ENCODE measurements at regions not wholly inside any gene's neighbourhood (a gene's known extent, or its start where the extent isn't known, plus 50 kb on each side); places are given as distances from the start of the nearest gene placed in this dataset.

DNA sequence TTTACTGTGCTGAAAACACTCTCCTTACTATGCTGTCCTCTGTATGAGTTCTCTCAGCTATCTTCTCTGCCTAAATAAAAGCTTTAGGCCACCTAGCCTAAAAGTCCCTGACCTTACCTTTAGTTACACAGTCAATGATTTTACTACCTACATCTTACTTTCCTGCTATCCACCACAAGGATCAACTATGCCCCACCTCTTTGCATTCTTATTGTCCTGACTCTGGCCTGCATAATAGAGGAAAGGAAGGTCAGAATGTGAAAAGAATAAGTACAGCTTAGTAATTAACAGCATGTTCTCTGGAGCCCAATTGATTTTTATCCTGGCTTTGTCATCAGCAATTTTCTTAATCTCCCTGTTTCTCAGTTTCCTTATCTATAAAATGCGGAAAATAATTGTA is 1257.8 kb downstream of the RPA4 start:
- TF ChIP-seq, protein P1, sequence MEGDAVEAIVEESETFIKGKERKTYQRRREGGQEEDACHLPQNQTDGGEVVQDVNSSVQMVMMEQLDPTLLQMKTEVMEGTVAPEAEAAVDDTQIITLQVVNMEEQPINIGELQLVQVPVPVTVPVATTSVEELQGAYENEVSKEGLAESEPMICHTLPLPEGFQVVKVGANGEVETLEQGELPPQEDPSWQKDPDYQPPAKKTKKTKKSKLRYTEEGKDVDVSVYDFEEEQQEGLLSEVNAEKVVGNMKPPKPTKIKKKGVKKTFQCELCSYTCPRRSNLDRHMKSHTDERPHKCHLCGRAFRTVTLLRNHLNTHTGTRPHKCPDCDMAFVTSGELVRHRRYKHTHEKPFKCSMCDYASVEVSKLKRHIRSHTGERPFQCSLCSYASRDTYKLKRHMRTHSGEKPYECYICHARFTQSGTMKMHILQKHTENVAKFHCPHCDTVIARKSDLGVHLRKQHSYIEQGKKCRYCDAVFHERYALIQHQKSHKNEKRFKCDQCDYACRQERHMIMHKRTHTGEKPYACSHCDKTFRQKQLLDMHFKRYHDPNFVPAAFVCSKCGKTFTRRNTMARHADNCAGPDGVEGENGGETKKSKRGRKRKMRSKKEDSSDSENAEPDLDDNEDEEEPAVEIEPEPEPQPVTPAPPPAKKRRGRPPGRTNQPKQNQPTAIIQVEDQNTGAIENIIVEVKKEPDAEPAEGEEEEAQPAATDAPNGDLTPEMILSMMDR (IDR thresholded peaks at IDR 0.05): no peak
- no peak for TF ChIP-seq POLR2A (IDR thresholded peaks at IDR 0.05)
- H3K27ac ChIP-seq: no peak overlapping the region
- no peaks in the 10 kb centered on the region for H3K9me3 ChIP-seq
- no peaks in the 10 kb centered on the region for H3K27me3 ChIP-seq
- intact Hi-C loops (cut with DNase I; ENCODE audit: low total_unique reads): no loop called here
- no peaks in the 10 kb centered on the region for H3K36me3 ChIP-seq
- no peak overlapping the region for H3K4me3 ChIP-seq
- no peak for DNase-seq
- H3K4me1 ChIP-seq: no peaks in the 10 kb centered on the region

DNA sequence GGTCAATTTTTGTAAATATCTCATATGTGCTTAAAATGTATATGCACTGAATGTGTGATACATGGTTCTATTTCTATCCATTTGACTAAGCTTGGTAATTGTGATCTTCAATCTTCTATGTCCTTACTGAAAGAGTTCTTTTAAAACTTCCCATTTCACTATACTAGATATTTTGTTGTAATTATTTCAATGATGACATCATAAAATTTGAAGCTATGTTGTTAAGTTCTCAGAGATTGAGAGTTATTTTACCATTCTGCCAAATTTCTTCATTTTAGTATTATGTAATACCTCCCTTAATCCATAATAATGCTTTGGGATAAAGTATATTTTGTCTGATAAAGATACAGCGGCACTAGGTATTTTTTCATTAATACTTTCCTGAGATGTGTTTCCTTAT is 1307.3 kb downstream of the RPA4 start:
- TF ChIP-seq, protein P1 (IDR thresholded peaks at IDR 0.05): no peak
- TF ChIP-seq POLR2A (IDR thresholded peaks at IDR 0.05): no peak
- Histone ChIP-seq H3K4me1 (no peaks in the 10 kb centered on the region), H3K27ac (no peak overlapping the region), H3K4me3 (no peak overlapping the region), H3K36me3 (no peaks in the 10 kb centered on the region), H3K27me3 (peaks cover 0 to 14% of the 10 kb centered on the region in 2 donors), H3K9me3 (no peaks in the 10 kb centered on the region)
- intact Hi-C loops (cut with DNase I; ENCODE audit: low total_unique reads): no loop called here
- DNase-seq: no peak

DNA sequence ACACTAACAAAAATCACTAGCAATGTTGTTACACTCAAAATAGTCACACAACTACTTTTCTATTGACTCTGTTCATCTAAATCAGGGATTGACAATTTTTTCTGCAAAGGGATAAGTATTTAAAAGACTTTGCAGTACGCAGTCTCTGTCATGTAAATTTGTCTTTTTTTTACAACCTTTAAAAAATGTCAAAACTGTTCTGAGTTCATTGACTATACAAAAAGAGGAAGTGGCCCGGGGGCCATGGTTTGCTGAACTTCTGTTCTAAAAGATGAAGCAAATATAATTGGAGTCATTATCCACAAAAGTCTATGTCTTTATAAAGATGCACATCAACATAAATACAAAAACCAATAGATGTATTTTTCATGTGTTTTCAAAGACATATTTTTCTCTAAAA is 1310.3 kb downstream of the RPA4 start:
- H3K4me1 ChIP-seq: no peaks in the 10 kb centered on the region
- H3K36me3 ChIP-seq: no peaks in the 10 kb centered on the region
- H3K9me3 ChIP-seq: no peaks in the 10 kb centered on the region
- H3K27me3 ChIP-seq: peaks cover 0 to 14% of the 10 kb centered on the region in 2 donors
- intact Hi-C loops (cut with DNase I; ENCODE audit: low total_unique reads): no loop called here
- H3K4me3 ChIP-seq: no peak overlapping the region
- no peak for TF ChIP-seq POLR2A (IDR thresholded peaks at IDR 0.05)
- TF ChIP-seq, protein P1 (IDR thresholded peaks at IDR 0.05): no peak
- H3K27ac ChIP-seq: no peak overlapping the region
- no peak for DNase-seq

DNA sequence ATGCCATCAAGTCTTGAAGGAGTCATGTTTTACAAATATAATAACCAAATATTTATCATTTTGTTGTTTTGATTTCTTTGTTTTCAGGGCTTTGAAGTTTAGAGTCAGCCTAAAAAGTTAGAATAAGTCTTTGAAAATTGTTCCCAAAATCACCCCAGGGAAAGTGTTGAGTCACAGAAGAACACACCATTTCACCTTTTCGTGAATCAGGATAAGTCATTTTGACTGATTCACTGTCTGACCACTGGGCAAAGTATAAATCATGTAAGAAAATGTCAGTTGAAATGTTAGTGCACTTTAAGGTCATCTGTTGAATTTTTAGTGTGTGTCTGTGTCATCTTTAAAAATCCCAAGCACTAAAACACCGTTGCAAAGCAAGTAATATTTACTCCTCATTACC is 1320.1 kb downstream of the RPA4 start:
- DNase-seq: no peak
- TF ChIP-seq, protein P1 (IDR thresholded peaks at IDR 0.05): no peak
- TF ChIP-seq POLR2A (IDR thresholded peaks at IDR 0.05): no peak
- Histone ChIP-seq H3K4me1 (no peaks in the 10 kb centered on the region), H3K4me3 (no peak overlapping the region), H3K27me3 (no peaks in the 10 kb centered on the region), H3K36me3 (no peaks in the 10 kb centered on the region), H3K9me3 (no peaks in the 10 kb centered on the region), H3K27ac (no peak overlapping the region)
- intact Hi-C loops (cut with DNase I; ENCODE audit: low total_unique reads): no loop called here

DNA sequence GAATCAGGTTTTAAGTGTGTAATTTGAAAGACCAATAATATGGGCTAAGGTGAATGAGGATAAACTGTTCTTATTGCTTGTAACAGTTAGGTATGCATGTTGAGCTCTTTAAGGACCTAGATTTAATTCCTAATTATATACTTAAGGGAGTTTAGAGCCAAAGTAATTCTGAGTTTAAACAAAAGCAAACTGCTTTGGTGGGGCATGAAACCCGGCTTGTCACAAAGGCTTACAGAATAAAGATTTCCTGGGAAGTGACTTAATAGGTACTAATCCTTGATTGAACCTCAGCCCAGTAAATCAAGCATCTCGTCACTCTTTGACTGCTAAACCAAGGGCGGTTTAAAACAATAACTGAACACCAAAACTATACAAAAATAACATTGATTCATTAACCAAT is 1324.2 kb downstream of the RPA4 start:
- no peak for DNase-seq
- TF ChIP-seq, protein P1 (IDR thresholded peaks at IDR 0.05): no peak
- TF ChIP-seq POLR2A (IDR thresholded peaks at IDR 0.05): no peak
- Histone ChIP-seq H3K4me3 (no peak overlapping the region), H3K9me3 (no peaks in the 10 kb centered on the region), H3K4me1 (no peaks in the 10 kb centered on the region), H3K27ac (no peak overlapping the region), H3K36me3 (no peaks in the 10 kb centered on the region), H3K27me3 (no peaks in the 10 kb centered on the region)
- intact Hi-C loops (cut with DNase I; ENCODE audit: low total_unique reads): no loop called here
